A673 (cell line): ENCODE measurements at regions not wholly inside any gene's neighbourhood (a gene's known extent, or its start where the extent isn't known, plus 50 kb on each side); places are given as distances from the start of the nearest gene placed in this dataset.

ENCODE experiments used
- BruUV-seq: library from RNA; stranded (reverse); fragments of 400-500 nt; replicated peaks from 2 replicates; lab custom pipeline; 2021; lab: Mats Ljungman, UMichigan
- CTCF ChIA-PET: fragments of 300-600 bp; sonication (Branson Sonifier 250); formaldehyde crosslinking; loops from one replicate; lab custom pipeline; 2022; ENCODE audit warnings: antibody characterized with exemption; lab: Charles Lee
- POLR2A ChIA-PET: fragments of 300-600 bp; sonication (Branson Sonifier 250); formaldehyde crosslinking; loops from one replicate; lab custom pipeline; 2022; ENCODE audit warnings: antibody characterized with exemption; ENCODE audit not compliant: low non-redundant PET; lab: Charles Lee
- DNase-seq: peaks from one replicate; pipeline ENCODE4 v3.0.0-alpha.2; 2015; ENCODE audit warnings: low spot score
- H3K27ac ChIP-seq: fragments of 200-600 bp; sonication (generic); 2 replicates; pipeline ENCODE4 v1.5.1; 2016; ENCODE audit warnings: mixed run types, low read depth, mild to moderate bottlenecking, mixed read lengths, antibody characterized with exemption, low read length; ENCODE audit not compliant: poor library complexity, severe bottlenecking
- H3K27me3 ChIP-seq: fragments of 200-600 bp; sonication (generic); replicated peaks from 2 replicates; pipeline ENCODE4 v1.6.1; 2017; ENCODE audit warnings: mixed run types, low read depth, mild to moderate bottlenecking, mixed read lengths, antibody characterized with exemption, low read length; ENCODE audit not compliant: insufficient read depth, poor library complexity
- H3K36me3 ChIP-seq: fragments of 200-600 bp; sonication (generic); 2 replicates; pipeline ENCODE4 v1.6.1; 2016; ENCODE audit warnings: mixed run types, mild to moderate bottlenecking, mixed read lengths, antibody characterized with exemption, low read length; ENCODE audit not compliant: insufficient read depth, poor library complexity, severe bottlenecking
- H3K4me1 ChIP-seq: fragments of 200-600 bp; sonication (generic); 2 replicates; pipeline ENCODE4 v1.6.1; 2017; ENCODE audit warnings: mixed run types, mild to moderate bottlenecking, mixed read lengths, antibody characterized with exemption, low read length; ENCODE audit not compliant: insufficient read depth, poor library complexity, severe bottlenecking
- H3K4me3 ChIP-seq: fragments of 200-600 bp; sonication (generic); 2 replicates; pipeline ENCODE4 v1.5.1; 2016; ENCODE audit warnings: low read depth, mixed run types, mild to moderate bottlenecking, mixed read lengths, low read length; ENCODE audit not compliant: poor library complexity, severe bottlenecking
- H3K9me3 ChIP-seq: fragments of 200-600 bp; sonication (generic); 2 replicates; pipeline ENCODE4 v1.6.1; 2016; ENCODE audit warnings: mixed run types, low read depth, mild to moderate bottlenecking, mixed read lengths, antibody characterized with exemption, low read length; ENCODE audit not compliant: poor library complexity, severe bottlenecking
- CTCF ChIP-seq: fragments of 300-800, 200-600 bp; sonication (generic); conservative IDR thresholded peaks from 2 replicates; pipeline ENCODE4 v1.5.1; 2017; ENCODE audit warnings: low read depth, mild to moderate bottlenecking, antibody characterized with exemption, low read length, moderate library complexity, mixed read lengths
- EZH2 ChIP-seq: fragments of 200-600 bp; sonication (generic); IDR thresholded peaks from 2 replicates; pipeline ENCODE4 v1.6.1; 2017; ENCODE audit warnings: borderline replicate concordance, low read depth, mild to moderate bottlenecking, mixed read lengths, antibody characterized with exemption, low read length; ENCODE audit not compliant: poor library complexity, severe bottlenecking
- intact Hi-C: fragments of 100-400 bp; cut with micrococcal nuclease; formaldehyde crosslinking; loops from one replicate; pipeline ENCODE4 v1.10.0; 2022; ENCODE audit not compliant: unreplicated experiment

DNA sequence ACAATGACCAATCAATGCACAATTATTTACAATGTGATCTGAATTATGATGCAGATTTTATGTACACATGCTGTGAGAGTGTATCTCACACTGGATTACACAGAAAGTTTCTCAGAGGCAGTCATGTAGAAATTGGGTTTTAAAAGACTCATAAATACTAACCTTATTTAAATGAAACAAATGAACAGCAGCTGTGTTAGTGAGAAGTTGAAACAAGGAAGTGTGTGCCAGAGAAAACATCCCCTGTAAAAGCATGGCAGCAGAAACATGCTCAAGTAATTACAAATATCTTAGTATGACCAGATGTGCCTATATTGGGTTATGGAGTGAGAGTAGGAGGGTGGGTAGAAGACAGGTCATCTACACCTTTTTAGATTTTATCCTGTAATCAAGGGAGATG is 723.7 kb downstream of the C12orf50 start:
- BruUV-seq = no TSS peak
- no peak for DNase-seq
- Histone ChIP-seq H3K27ac (no peak overlapping the region), H3K4me1 (peaks cover 5% of the 10 kb centered on the region), H3K27me3 (no peaks in the 10 kb centered on the region), H3K36me3 (no peaks in the 10 kb centered on the region), H3K9me3 (no peaks in the 10 kb centered on the region), H3K4me3 (no peak overlapping the region)
- ChIA-PET POLR2A (no interaction called here), CTCF (no interaction called here)
- no peak for TF ChIP-seq EZH2
- TF ChIP-seq CTCF = no peak
- intact Hi-C loops = no loop called here

- ChIA-PET POLR2A (no interaction called here), CTCF (no interaction called here)
- no peak overlapping the region for H3K27ac ChIP-seq
- intact Hi-C loops = no loop called here
- no TSS peak for BruUV-seq
- H3K4me1 ChIP-seq = no peaks in the 10 kb centered on the region
- TF ChIP-seq CTCF (no peak), EZH2 (no peak)
- H3K36me3 ChIP-seq = no peaks in the 10 kb centered on the region
- no peak for DNase-seq
- no peaks in the 10 kb centered on the region for H3K9me3 ChIP-seq
- no peaks in the 10 kb centered on the region for H3K27me3 ChIP-seq
- H3K4me3 ChIP-seq = no peak overlapping the region
These were observed 724.8 kb downstream of the C12orf50 start for GRCh38 chr12:87304406-87304805.

- POLR2A ChIA-PET = no interaction called here
- no TSS peak for BruUV-seq
- no peaks in the 10 kb centered on the region for H3K27me3 ChIP-seq
- H3K4me1 ChIP-seq = no peaks in the 10 kb centered on the region
- H3K27ac ChIP-seq = no peak overlapping the region
- intact Hi-C loops = no loop called here
- no peak overlapping the region for H3K4me3 ChIP-seq
- H3K36me3 ChIP-seq = no peaks in the 10 kb centered on the region
- TF ChIP-seq CTCF = no peak
- TF ChIP-seq EZH2 = no peak
- H3K9me3 ChIP-seq = no peaks in the 10 kb centered on the region
- DNase-seq = no peak
- CTCF ChIA-PET = no interaction called here
These were observed 725.7 kb downstream of the C12orf50 start for GRCh38 chr12:87303396-87304012.
